ENCODE measurements at regions not wholly inside any gene's neighbourhood (a gene's known extent, or its start where the extent isn't known, plus 50 kb on each side); places are given as distances from the start of the nearest gene placed in this dataset.

- no peaks in the 10 kb centered on the region for H4K20me1 ChIP-seq (ENCODE audit: control insufficient read depth, insufficient read depth)
- no peak overlapping the region for H3K27ac ChIP-seq (ENCODE audit: control insufficient read depth, insufficient read depth)
- ChIA-PET SMC1A (ENCODE audit: uncharacterized antibody, unreplicated experiment) (interaction anchor here (0.7 to 0.8 kb wide), 2 partner anchors 25 to 1286 kb away, joined by 3 read pairs; no protein-coding TSS in a partner anchor), POLR2A (no interaction called here), RAD21 (ENCODE audit: unreplicated experiment) (no interaction called here), CTCF (interaction anchor here (1.1 kb wide), 1 partner anchor 87 kb away, joined by 3 read pairs; no protein-coding TSS in a partner anchor)
- H3K4me2 ChIP-seq (ENCODE audit: control insufficient read depth, insufficient read depth), result no peak overlapping the region
- TF ChIP-seq LARP7 (IDR thresholded peaks at IDR 0.05) (no peak), BRCA1 (IDR thresholded peaks at IDR 0.05; ENCODE audit: low read depth, low read length) (no peak), ETV6 (conservative IDR thresholded peaks at IDR 0.05 in 1 of 2, IDR thresholded peaks at IDR 0.05 in 1 of 2; ENCODE audit: borderline replicate concordance in 1 of 2, low read depth in 1 of 2) (no peak), TAF1 (IDR thresholded peaks at IDR 0.05; ENCODE audit: borderline replicate concordance, low read depth, low read length) (no peak), POLR2AphosphoS2 (IDR thresholded peaks at IDR 0.05; ENCODE audit: low read depth, low read length) (no peak), TCF7 (IDR thresholded peaks at IDR 0.05; ENCODE audit: borderline replicate concordance) (no peak), SIX5 (IDR thresholded peaks at IDR 0.05; ENCODE audit: low read depth, low read length, severe bottlenecking) (no peak)
- no peaks in the 10 kb centered on the region for H3K9me3 ChIP-seq (replicated peaks; ENCODE audit: control insufficient read depth, insufficient read depth, low read length)
- FAIRE-seq (no peak), DNase-seq (ENCODE audit: low read depth, low spot score) (no peak), ATAC-seq (no peak)
- no TSS peak for BruUV-seq (replicated peaks)
- no peak overlapping the region for H3K9ac ChIP-seq (ENCODE audit: control insufficient read depth, insufficient read depth, low read length)
- intact Hi-C loops (cut with micrococcal nuclease; ENCODE audit: unreplicated experiment), result no loop called here
- no peak overlapping the region for H3K4me3 ChIP-seq
- WGBS (ENCODE audit: insufficient coverage, insufficient replicate concordance, low lambda C conversion rate, missing lambda C conversion rate), result 43% methylated on average over 2 of the region's 2 CpGs
- no peaks in the 10 kb centered on the region for H3K36me3 ChIP-seq (ENCODE audit: control insufficient read depth in 2 of 2, insufficient read depth in 2 of 2, low read length in 1 of 2)
- no peaks in the 10 kb centered on the region for H3K79me2 ChIP-seq (ENCODE audit: control insufficient read depth, insufficient read depth, low read length)
- no peak overlapping the region for H2AFZ ChIP-seq (ENCODE audit: control insufficient read depth, low read depth, low read length)
- H3K4me1 ChIP-seq (ENCODE audit: control insufficient read depth, insufficient read depth, low read length), result no peaks in the 10 kb centered on the region
- in situ Hi-C loops (cut with MboI), result no loop called here
- H3K27me3 ChIP-seq (replicated peaks in 1 of 2; ENCODE audit: control insufficient read depth in 2 of 2, insufficient read depth in 2 of 2, low read length in 1 of 2), result no peaks in the 10 kb centered on the region; a peak in 1 of 4 replicates
These were observed 313.7 kb downstream of the VPS13C start for GRCh38 chr15:61746589-61746988.

DNA sequence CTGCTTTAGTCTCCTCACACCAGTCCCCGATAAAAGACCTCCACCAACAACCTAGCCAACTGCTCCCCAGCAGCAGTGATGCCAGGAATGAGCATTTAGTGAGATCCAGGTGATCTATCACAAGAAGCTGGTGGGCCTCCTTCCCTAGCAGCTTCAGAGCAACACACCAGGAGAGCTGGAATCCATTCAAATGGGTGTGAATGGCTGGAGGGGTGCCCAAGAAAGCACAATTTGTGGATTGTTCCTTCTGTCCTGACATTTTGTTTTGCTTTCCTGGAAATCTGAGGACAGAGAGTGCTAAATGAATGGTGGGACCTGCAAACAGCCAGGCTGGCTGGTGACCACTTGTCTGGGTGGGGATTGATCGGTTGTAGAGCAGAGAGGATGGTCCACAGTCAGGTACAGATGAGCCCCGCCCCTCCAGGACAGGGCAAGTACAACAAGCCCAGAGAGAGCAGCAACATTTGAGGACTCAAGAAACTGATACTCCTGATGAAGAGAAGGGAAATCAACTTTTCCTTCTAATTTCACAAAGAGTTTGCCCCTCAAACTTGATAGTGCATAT, 316.8 kb downstream of the VPS13C start:
- CTCF ChIA-PET, result no interaction called here
- Histone ChIP-seq H2AFZ (ENCODE audit: control insufficient read depth, low read depth, low read length) (no peak overlapping the region), H3K36me3 (ENCODE audit: control insufficient read depth in 2 of 2, insufficient read depth in 2 of 2, low read length in 1 of 2) (no peaks in the 10 kb centered on the region), H3K27ac (ENCODE audit: control insufficient read depth, insufficient read depth) (no peak overlapping the region), H3K4me2 (ENCODE audit: control insufficient read depth, insufficient read depth) (no peak overlapping the region), H3K9ac (ENCODE audit: control insufficient read depth, insufficient read depth, low read length) (no peak overlapping the region), H4K20me1 (ENCODE audit: control insufficient read depth, insufficient read depth) (no peaks in the 10 kb centered on the region), H3K27me3 (replicated peaks in 1 of 2; ENCODE audit: control insufficient read depth in 2 of 2, insufficient read depth in 2 of 2, low read length in 1 of 2) (no peaks in the 10 kb centered on the region), H3K9me3 (replicated peaks; ENCODE audit: control insufficient read depth, insufficient read depth, low read length) (no peaks in the 10 kb centered on the region), H3K4me1 (ENCODE audit: control insufficient read depth, insufficient read depth, low read length) (no peaks in the 10 kb centered on the region), H3K79me2 (ENCODE audit: control insufficient read depth, insufficient read depth, low read length) (no peaks in the 10 kb centered on the region), H3K4me3 (no peak overlapping the region)
- POLR2A ChIA-PET, result no interaction called here
- WGBS (ENCODE audit: insufficient coverage, insufficient replicate concordance, low lambda C conversion rate, missing lambda C conversion rate), result 11% methylated on average over 3 of the region's 3 CpGs
- in situ Hi-C loops (cut with MboI), result no loop called here
- BruUV-seq (replicated peaks), result no TSS peak
- FAIRE-seq (no peak), ATAC-seq (no peak), DNase-seq (ENCODE audit: low read depth, low spot score) (no peak)
- intact Hi-C loops (cut with micrococcal nuclease; ENCODE audit: unreplicated experiment), result no loop called here
- SMC1A ChIA-PET (ENCODE audit: uncharacterized antibody, unreplicated experiment), result no interaction called here
- RAD21 ChIA-PET (ENCODE audit: unreplicated experiment), result no interaction called here
- TF ChIP-seq YY1 (IDR thresholded peaks at IDR 0.05; ENCODE audit: low read depth, low read length) (no peak), NFIC (IDR thresholded peaks at IDR 0.05; ENCODE audit: low read depth, low read length) (no peak), NBN (IDR thresholded peaks at IDR 0.05) (no peak), MTA2 (IDR thresholded peaks at IDR 0.05; ENCODE audit: low read depth) (no peak), LARP7 (IDR thresholded peaks at IDR 0.05) (no peak), SUZ12 (IDR thresholded peaks at IDR 0.05; ENCODE audit: unreplicated experiment) (no peak), TBL1XR1 (IDR thresholded peaks at IDR 0.05; ENCODE audit: low read depth, low read length) (no peak), SMAD1 (IDR thresholded peaks at IDR 0.05; ENCODE audit: low read depth, partially characterized antibody) (no peak), ZZZ3 (IDR thresholded peaks at IDR 0.05; ENCODE audit: control insufficient read depth, insufficient read length, low read depth) (no peak), JUND (IDR thresholded peaks at IDR 0.05; ENCODE audit: low read depth, low read length) (no peak), MYB (IDR thresholded peaks at IDR 0.05; ENCODE audit: borderline replicate concordance, low read depth, low read length) (no peak), SRF (IDR thresholded peaks at IDR 0.05; ENCODE audit: low read depth in 2 of 2, low read length in 2 of 2) (no peak), SREBF1 (IDR thresholded peaks at IDR 0.05; ENCODE audit: low read length) (no peak), TAF1 (IDR thresholded peaks at IDR 0.05; ENCODE audit: borderline replicate concordance, low read depth, low read length) (no peak), IRF4 (IDR thresholded peaks at IDR 0.05; ENCODE audit: low read depth, low read length) (no peak)
- TF ChIP-seq, protein P1, sequence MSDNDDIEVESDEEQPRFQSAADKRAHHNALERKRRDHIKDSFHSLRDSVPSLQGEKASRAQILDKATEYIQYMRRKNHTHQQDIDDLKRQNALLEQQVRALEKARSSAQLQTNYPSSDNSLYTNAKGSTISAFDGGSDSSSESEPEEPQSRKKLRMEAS (IDR thresholded peaks at IDR 0.05; ENCODE audit: low read depth, low read length), result no peak
